ENCODE measurements at regions not wholly inside any gene's neighbourhood (a gene's known extent, or its start where the extent isn't known, plus 50 kb on each side); places are given as distances from the start of the nearest gene placed in this dataset.

GRCh38 chr6:169854083-169854725, 102.8 kb downstream of the ERMARD start:
- TF ChIP-seq EZH2 (IDR thresholded peaks at IDR 0.05; ENCODE audit: insufficient read depth, poor library complexity, severe bottlenecking) (no peak), EZH2phosphoT487 (IDR thresholded peaks at IDR 0.05; ENCODE audit: insufficient read depth, low read depth) (no peak)
